NT2/D1 (cell line): ENCODE measurements at regions not wholly inside any gene's neighbourhood (a gene's known extent, or its start where the extent isn't known, plus 50 kb on each side); places are given as distances from the start of the nearest gene placed in this dataset.
"Not testable (repeated sequence)": the region's sequence is repeated elsewhere in the genome, so short reads cannot be mapped to it uniquely, and the experiment has no call there.

Experiments
- SUZ12 ChIP-seq: IDR thresholded peaks from 2 replicates; pipeline ENCODE4 v1.6.1; 2011; ENCODE audit not compliant: insufficient read length, insufficient read depth; ENCODE audit errors: extremely low read depth
- YY1 ChIP-seq: IDR thresholded peaks from 2 replicates; pipeline ENCODE4 v1.6.1; 2011; ENCODE audit not compliant: insufficient read length, insufficient read depth
- ZNF274 ChIP-seq: IDR thresholded peaks from 2 replicates; pipeline ENCODE4 v1.6.1; 2011; ENCODE audit warnings: mild to moderate bottlenecking, low read depth, low read length

DNA sequence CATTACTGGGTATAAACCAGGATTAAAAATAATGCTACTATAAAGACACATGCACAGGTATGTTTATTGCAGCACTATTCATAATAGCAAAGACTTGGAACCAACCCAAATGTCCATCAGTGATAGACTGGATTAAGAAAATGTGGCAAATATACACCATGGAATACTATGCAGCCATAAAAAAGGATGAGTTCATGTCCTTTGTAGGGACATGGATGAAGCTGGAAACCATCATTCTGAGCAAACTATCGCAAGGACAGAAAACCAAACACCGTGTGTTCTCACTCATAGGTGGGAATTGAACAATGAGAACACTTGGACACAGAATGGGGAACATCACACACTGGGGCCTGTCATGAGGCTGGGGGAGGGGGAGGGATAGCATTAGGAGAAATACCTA, 233.4 kb upstream of the PRSS16 start:
- TF ChIP-seq YY1, ZNF274, SUZ12: not testable (repeated sequence)
